Thoracic aorta (tissue), 2 donors: ENCODE measurements at regions not wholly inside any gene's neighbourhood (a gene's known extent, or its start where the extent isn't known, plus 50 kb on each side); places are given as distances from the start of the nearest gene placed in this dataset.

Source experiments
- ATAC-seq: fragments of 150-250 bp; one replicate; pipeline ENCODE4 v1.8.0; 2017; ENCODE audit warnings: low read depth; ENCODE audit not compliant: insufficient number of reproducible peaks, low FRiP score
- DNase-seq: peaks from one replicate; pipeline ENCODE4 v3.0.0-alpha.2; 2020; ENCODE audit warnings: low spot score
- H3K27ac ChIP-seq, 2 donors: fragments of 200-600 bp; sonication (generic); 1 replicate in 1 of 2; 2 replicates in 1 of 2; pipeline ENCODE4 v1.5.1; 2016; ENCODE audit warnings: mild to moderate bottlenecking in 2 of 2, moderate library complexity in 2 of 2
- H3K27me3 ChIP-seq: fragments of 200-600 bp; sonication (generic); replicated peaks from 2 replicates; pipeline ENCODE4 v1.6.0; 2016; ENCODE audit warnings: mild to moderate bottlenecking; ENCODE audit not compliant: insufficient read depth
- H3K36me3 ChIP-seq: fragments of 200-600 bp; sonication (generic); one replicate; pipeline ENCODE4 v1.5.1; 2016
- H3K4me1 ChIP-seq, 2 donors: fragments of 200-600 bp; sonication (generic); 1 replicate in 1 of 2; 2 replicates in 1 of 2; pipeline versions ENCODE4 v1.5.1 to v1.6.0; 2016; ENCODE audit warnings: low read depth in 2 of 2, mild to moderate bottlenecking in 1 of 2; ENCODE audit not compliant: control insufficient read depth in 1 of 2
- H3K4me3 ChIP-seq: fragments of 200-600 bp; sonication (generic); 2 replicates; pipeline ENCODE4 v1.5.1; 2016; ENCODE audit warnings: mild to moderate bottlenecking
- H3K9me3 ChIP-seq: fragments of 200-600 bp; sonication (generic); 2 replicates; pipeline ENCODE4 v1.5.1; 2016
- TF ChIP-seq, protein P1 (sequence below): fragments of 200-600 bp; sonication (generic); IDR thresholded peaks from one replicate; pipeline ENCODE4 v1.5.1; 2019; ENCODE audit warnings: antibody characterized with exemption

DNA sequence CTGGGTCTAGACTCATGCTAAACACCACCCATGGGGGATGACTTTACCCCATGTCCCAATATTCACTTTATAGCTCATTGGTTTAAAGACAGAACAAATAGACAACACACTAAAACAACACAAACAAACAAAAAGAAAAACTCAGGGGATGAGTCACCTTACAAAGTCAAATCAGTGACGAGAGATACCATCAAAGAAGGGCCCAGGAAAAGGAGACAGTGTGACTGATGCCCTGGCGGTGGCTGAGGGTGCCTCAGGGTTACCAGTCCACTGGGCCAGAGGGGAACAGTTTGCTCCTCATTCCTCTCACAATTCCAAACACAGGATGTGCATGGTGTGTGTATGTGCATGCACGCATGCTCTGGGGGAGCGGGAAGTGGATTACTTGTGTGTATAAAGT, 171.3 kb upstream of the PRKCQ start:
- Histone ChIP-seq H3K27ac (no peak overlapping the region), H3K9me3 (no peaks in the 10 kb centered on the region), H3K36me3 (no peaks in the 10 kb centered on the region), H3K27me3 (no peaks in the 10 kb centered on the region), H3K4me3 (no peak overlapping the region), H3K4me1 (no peaks in the 10 kb centered on the region)
- ATAC-seq = no peak
- no peak for DNase-seq
- TF ChIP-seq, protein P1, sequence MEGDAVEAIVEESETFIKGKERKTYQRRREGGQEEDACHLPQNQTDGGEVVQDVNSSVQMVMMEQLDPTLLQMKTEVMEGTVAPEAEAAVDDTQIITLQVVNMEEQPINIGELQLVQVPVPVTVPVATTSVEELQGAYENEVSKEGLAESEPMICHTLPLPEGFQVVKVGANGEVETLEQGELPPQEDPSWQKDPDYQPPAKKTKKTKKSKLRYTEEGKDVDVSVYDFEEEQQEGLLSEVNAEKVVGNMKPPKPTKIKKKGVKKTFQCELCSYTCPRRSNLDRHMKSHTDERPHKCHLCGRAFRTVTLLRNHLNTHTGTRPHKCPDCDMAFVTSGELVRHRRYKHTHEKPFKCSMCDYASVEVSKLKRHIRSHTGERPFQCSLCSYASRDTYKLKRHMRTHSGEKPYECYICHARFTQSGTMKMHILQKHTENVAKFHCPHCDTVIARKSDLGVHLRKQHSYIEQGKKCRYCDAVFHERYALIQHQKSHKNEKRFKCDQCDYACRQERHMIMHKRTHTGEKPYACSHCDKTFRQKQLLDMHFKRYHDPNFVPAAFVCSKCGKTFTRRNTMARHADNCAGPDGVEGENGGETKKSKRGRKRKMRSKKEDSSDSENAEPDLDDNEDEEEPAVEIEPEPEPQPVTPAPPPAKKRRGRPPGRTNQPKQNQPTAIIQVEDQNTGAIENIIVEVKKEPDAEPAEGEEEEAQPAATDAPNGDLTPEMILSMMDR = no peak

DNA sequence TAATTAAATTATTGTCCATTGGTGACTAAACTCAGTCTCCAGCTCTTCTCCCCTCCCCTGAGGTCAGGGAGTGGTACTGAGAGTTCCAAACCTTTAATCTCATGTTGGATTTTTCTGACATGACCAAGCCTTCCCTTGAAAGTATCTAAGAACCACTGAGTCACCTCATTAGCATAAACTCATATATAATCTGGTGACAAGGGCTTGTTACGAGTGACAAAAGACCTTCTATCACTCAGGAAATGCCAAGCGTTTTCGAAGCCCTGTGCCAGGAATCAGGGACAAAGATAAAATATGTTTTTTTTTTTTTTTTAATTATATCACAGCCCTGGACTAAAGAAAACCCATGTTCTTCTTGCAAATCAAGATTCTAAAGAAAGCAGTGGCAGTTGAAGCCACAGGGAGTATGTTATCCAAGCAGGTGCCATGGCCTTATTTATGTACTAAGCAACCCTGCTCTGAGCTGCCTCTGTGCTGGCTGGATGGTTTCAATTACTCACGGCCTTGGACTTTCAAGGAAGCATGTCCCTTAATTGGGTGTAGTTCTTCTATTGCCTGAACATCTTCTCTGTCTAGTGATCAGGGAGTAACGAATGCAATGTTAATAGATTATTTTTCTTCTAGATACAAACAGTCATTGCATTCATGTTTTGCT, 169.0 kb upstream of the PRKCQ start:
- no peak for ATAC-seq
- no peak overlapping the region for H3K4me3 ChIP-seq

DNA sequence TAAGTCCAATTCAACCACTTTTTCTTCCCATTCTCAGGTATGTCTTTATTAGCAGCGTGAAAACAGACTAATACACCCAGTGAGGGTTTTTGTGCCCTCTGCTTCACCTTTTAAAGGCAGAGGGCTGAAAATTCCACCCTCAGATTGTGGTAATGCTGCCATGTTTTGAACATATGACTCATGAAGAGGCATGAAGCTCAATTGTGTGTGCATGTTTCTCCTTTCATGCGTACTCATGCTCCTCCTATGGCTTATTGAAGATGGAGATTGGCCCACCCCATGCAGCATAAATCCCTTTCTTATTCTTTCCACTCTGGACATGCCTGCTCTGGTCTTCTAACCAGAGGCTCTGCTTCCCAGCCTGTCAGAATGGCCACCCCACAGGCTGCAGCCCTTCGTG, 168.0 kb upstream of the PRKCQ start:
- TF ChIP-seq, protein P1 = no peak
- H3K4me3 ChIP-seq = no peak overlapping the region
- no peaks in the 10 kb centered on the region for H3K36me3 ChIP-seq
- no peaks in the 10 kb centered on the region for H3K27me3 ChIP-seq
- ATAC-seq = no peak
- H3K4me1 ChIP-seq = no peaks in the 10 kb centered on the region
- no peaks in the 10 kb centered on the region for H3K9me3 ChIP-seq
- DNase-seq = no peak
- H3K27ac ChIP-seq = no peak overlapping the region

More for the DNA sequence above, 169.0 kb upstream of the PRKCQ start:
- Histone ChIP-seq H3K4me1 (no peaks in the 10 kb centered on the region), H3K9me3 (no peaks in the 10 kb centered on the region), H3K27me3 (no peaks in the 10 kb centered on the region), H3K36me3 (no peaks in the 10 kb centered on the region), H3K27ac (no peak overlapping the region)
- no peak for DNase-seq
- TF ChIP-seq, protein P1 = no peak

DNA sequence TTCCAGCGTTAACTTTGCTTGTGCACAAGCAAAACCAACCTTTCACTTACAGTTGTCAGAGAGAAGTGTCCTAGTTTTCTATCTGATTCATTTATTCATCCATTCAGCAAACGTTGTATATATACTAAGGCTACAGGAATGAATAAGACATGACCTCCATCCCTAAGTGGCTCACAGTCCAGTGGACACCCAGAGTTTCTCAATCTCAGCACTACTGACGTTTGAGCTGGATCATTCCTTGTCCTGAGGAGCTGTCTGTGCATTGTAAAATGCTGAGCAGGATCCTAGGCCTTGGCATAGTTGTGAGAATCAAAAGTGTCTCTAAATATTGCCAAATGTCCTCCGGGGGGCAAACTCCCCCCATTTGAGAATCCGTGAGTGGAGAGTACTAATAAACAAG, 166.7 kb upstream of the PRKCQ start:
- TF ChIP-seq, protein P1 = no peak
- ATAC-seq = no peak

DNA sequence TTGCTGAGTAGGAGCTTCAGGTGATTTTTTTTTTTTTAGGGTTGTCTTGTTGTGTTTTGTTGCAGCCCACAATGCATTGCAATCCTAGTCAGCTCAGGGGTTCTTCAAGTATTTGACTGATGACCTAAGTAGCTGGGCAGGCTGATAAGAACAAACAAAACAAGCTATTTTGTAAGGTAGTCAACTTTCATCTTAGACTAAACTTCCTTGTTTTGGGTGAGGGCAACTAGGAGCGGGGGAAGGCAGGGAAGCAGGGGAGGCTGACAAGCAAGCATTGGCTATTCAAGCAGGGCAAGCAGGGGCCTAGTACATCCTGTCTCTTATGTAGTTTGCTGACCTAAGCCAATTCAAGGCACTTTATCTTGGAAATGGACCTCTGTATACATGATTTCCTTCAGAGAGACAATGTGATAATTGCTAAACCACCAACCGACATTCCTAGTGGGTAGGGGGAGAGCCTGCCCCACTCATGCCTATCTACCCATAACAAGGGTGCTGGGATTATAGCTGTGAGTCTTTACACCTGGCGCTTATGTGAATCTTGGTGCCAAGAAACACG, 163.3 kb upstream of the PRKCQ start:
- no peak overlapping the region for H3K27ac ChIP-seq

More for the DNA sequence above, 166.7 kb upstream of the PRKCQ start:
- Histone ChIP-seq H3K4me1 (no peaks in the 10 kb centered on the region), H3K36me3 (no peaks in the 10 kb centered on the region), H3K9me3 (no peaks in the 10 kb centered on the region), H3K4me3 (no peak overlapping the region), H3K27ac (no peak overlapping the region), H3K27me3 (no peaks in the 10 kb centered on the region)
- no peak for DNase-seq

More for the DNA sequence above, 163.3 kb upstream of the PRKCQ start:
- ATAC-seq (no peak), DNase-seq (no peak)
- Histone ChIP-seq H3K4me1 (peaks cover 0 to 2% of the 10 kb centered on the region in 2 donors), H3K9me3 (no peaks in the 10 kb centered on the region), H3K27me3 (no peaks in the 10 kb centered on the region), H3K36me3 (no peaks in the 10 kb centered on the region), H3K4me3 (no peak overlapping the region)
- TF ChIP-seq, protein P1 = no peak
